ENCODE measurements at regions not wholly inside any gene's neighbourhood (a gene's known extent, or its start where the extent isn't known, plus 50 kb on each side); places are given as distances from the start of the nearest gene placed in this dataset.

DNA sequence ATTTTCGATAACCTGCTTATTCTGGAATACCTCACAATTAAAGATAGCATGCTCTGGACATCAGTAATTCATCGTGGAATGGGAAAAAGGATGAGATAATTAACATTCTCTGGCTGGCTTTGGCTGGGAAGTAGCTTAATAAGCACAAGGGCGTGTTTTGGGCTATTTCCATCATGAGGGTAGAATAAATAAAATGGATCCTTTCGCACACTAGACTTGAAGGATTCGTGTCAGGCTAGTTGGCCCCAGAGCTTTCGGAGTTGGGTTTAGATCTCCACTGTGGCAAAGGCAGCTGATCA, 151.2 kb upstream of the ADRA1B start:
- H3K9ac ChIP-seq (ENCODE audit: control insufficient read depth, insufficient read depth, low read length): no peak overlapping the region

DNA sequence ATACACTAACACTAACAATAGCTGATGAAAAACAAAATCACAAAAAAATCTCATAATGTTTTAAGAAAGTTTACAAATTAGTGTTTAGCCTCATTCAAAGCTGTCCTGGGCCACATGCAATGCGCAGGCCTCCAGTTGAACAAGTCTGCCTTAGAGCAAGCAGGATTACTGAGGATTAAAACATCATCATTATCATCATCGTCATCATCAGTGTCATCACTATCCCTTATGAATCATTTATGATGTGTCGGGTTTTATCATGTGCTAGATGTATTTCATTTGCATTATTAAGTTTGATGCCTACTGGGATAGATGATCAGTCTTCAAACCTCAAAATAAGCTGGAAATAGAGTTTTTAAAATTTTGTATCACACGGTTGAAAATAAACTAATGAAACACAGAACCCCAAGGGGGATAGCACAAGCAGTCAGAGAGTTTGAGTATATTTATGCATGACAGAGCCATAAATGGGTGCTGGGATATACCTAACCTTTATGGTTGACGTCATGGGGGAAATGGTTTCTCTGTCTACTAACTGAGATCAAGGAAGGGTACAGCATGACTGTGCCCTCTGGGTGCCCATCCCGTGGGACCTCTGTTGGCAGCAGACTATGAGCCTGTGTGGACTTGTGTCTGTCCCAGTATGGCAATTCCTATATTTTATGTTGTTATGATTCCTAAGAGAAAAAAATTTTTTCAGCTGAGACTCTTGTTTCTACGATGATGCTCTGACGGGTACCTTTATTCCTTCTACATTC, 150.3 kb upstream of the ADRA1B start:
- Histone ChIP-seq H3K27ac (ENCODE audit: control insufficient read depth, insufficient read depth) (no peak overlapping the region), H3K79me2 (ENCODE audit: control insufficient read depth, insufficient read depth, low read length) (no peaks in the 10 kb centered on the region), H3K9me3 (replicated peaks; ENCODE audit: control insufficient read depth, insufficient read depth, low read length) (no peaks in the 10 kb centered on the region), H4K20me1 (ENCODE audit: control insufficient read depth, insufficient read depth) (no peaks in the 10 kb centered on the region), H3K4me3 (no peak overlapping the region), H2AFZ (ENCODE audit: control insufficient read depth, low read depth, low read length) (no peak overlapping the region), H3K27me3 (replicated peaks in 1 of 2; ENCODE audit: control insufficient read depth in 2 of 2, insufficient read depth in 2 of 2, low read length in 1 of 2) (peaks cover 0 to 4% of the 10 kb centered on the region in 2 experiments; a peak in 3 of 4 replicates), H3K36me3 (ENCODE audit: control insufficient read depth in 2 of 2, insufficient read depth in 2 of 2, low read length in 1 of 2) (no peaks in the 10 kb centered on the region), H3K9ac (ENCODE audit: control insufficient read depth, insufficient read depth, low read length) (no peak overlapping the region), H3K4me2 (ENCODE audit: control insufficient read depth, insufficient read depth) (no peak overlapping the region), H3K4me1 (ENCODE audit: control insufficient read depth, insufficient read depth, low read length) (no peaks in the 10 kb centered on the region)
- TF ChIP-seq RBBP5 (conservative IDR thresholded peaks at IDR 0.05): no peak
- TF ChIP-seq LARP7 (IDR thresholded peaks at IDR 0.05): no peak
- TF ChIP-seq SIN3A (IDR thresholded peaks at IDR 0.05; ENCODE audit: low read depth, low read length): no peak
- no peak for TF ChIP-seq MYB (IDR thresholded peaks at IDR 0.05; ENCODE audit: borderline replicate concordance, low read depth, low read length)
- no peak for TF ChIP-seq SIX5 (IDR thresholded peaks at IDR 0.05; ENCODE audit: low read depth, low read length, severe bottlenecking)
- TF ChIP-seq, protein P1, sequence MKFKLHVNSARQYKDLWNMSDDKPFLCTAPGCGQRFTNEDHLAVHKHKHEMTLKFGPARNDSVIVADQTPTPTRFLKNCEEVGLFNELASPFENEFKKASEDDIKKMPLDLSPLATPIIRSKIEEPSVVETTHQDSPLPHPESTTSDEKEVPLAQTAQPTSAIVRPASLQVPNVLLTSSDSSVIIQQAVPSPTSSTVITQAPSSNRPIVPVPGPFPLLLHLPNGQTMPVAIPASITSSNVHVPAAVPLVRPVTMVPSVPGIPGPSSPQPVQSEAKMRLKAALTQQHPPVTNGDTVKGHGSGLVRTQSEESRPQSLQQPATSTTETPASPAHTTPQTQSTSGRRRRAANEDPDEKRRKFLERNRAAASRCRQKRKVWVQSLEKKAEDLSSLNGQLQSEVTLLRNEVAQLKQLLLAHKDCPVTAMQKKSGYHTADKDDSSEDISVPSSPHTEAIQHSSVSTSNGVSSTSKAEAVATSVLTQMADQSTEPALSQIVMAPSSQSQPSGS (IDR thresholded peaks at IDR 0.05; ENCODE audit: low read length): no peak
- TF ChIP-seq RAD21 (IDR thresholded peaks at IDR 0.05; ENCODE audit: insufficient read depth, low read depth, low read length): no peak
- TF ChIP-seq, protein P2, sequence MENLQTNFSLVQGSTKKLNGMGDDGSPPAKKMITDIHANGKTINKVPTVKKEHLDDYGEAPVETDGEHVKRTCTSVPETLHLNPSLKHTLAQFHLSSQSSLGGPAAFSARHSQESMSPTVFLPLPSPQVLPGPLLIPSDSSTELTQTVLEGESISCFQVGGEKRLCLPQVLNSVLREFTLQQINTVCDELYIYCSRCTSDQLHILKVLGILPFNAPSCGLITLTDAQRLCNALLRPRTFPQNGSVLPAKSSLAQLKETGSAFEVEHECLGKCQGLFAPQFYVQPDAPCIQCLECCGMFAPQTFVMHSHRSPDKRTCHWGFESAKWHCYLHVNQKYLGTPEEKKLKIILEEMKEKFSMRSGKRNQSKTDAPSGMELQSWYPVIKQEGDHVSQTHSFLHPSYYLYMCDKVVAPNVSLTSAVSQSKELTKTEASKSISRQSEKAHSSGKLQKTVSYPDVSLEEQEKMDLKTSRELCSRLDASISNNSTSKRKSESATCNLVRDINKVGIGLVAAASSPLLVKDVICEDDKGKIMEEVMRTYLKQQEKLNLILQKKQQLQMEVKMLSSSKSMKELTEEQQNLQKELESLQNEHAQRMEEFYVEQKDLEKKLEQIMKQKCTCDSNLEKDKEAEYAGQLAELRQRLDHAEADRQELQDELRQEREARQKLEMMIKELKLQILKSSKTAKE (IDR thresholded peaks at IDR 0.05; ENCODE audit: low read depth, poor library complexity, severe bottlenecking): no peak
- TF ChIP-seq, protein P3, sequence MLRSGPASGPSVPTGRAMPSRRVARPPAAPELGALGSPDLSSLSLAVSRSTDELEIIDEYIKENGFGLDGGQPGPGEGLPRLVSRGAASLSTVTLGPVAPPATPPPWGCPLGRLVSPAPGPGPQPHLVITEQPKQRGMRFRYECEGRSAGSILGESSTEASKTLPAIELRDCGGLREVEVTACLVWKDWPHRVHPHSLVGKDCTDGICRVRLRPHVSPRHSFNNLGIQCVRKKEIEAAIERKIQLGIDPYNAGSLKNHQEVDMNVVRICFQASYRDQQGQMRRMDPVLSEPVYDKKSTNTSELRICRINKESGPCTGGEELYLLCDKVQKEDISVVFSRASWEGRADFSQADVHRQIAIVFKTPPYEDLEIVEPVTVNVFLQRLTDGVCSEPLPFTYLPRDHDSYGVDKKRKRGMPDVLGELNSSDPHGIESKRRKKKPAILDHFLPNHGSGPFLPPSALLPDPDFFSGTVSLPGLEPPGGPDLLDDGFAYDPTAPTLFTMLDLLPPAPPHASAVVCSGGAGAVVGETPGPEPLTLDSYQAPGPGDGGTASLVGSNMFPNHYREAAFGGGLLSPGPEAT (IDR thresholded peaks at IDR 0.05; ENCODE audit: low read depth): no peak
- no peak for TF ChIP-seq NFYA (IDR thresholded peaks at IDR 0.05; ENCODE audit: borderline replicate concordance, low read depth, low read length)
- CTCF ChIA-PET: no interaction called here
- no TSS peak for BruUV-seq (replicated peaks)
- RAD21 ChIA-PET (ENCODE audit: unreplicated experiment): no interaction called here
- FAIRE-seq (no peak), DNase-seq (ENCODE audit: low read depth, low spot score) (no peak), ATAC-seq (no peak)
- POLR2A ChIA-PET: no interaction called here
- 25% methylated on average over 8 of the region's 8 CpGs for WGBS (ENCODE audit: insufficient coverage, insufficient replicate concordance, low lambda C conversion rate, missing lambda C conversion rate)
- in situ Hi-C loops (cut with MboI): no loop called here
- SMC1A ChIA-PET (ENCODE audit: uncharacterized antibody, unreplicated experiment): no interaction called here
- intact Hi-C loops (cut with micrococcal nuclease; ENCODE audit: unreplicated experiment): loop anchor here (10.0 kb wide), 1 partner anchor 441 kb away; no protein-coding TSS in a partner anchor

More for the DNA sequence above, 151.2 kb upstream of the ADRA1B start:
- ChIA-PET RAD21 (ENCODE audit: unreplicated experiment) (no interaction called here), SMC1A (ENCODE audit: uncharacterized antibody, unreplicated experiment) (no interaction called here), POLR2A (no interaction called here), CTCF (interaction anchor here (0.5 kb wide), 1 partner anchor 380 kb away, joined by 3 read pairs; no protein-coding TSS in a partner anchor)
- BruUV-seq (replicated peaks): no TSS peak
- H3K27me3 ChIP-seq (replicated peaks in 1 of 2; ENCODE audit: control insufficient read depth in 2 of 2, insufficient read depth in 2 of 2, low read length in 1 of 2): peaks cover 0 to 4% of the 10 kb centered on the region in 2 experiments; a peak in 3 of 4 replicates
- TF ChIP-seq TCF3 (IDR thresholded peaks at IDR 0.05; ENCODE audit: borderline replicate concordance, insufficient read depth, low read depth, low read length): no peak
- TF ChIP-seq MEF2A (IDR thresholded peaks at IDR 0.05; ENCODE audit: insufficient read depth, low read depth, low read length): no peak
- H3K36me3 ChIP-seq (ENCODE audit: control insufficient read depth in 2 of 2, insufficient read depth in 2 of 2, low read length in 1 of 2): no peaks in the 10 kb centered on the region
- no peak for ATAC-seq
- no peak overlapping the region for H3K4me3 ChIP-seq
- no peaks in the 10 kb centered on the region for H3K79me2 ChIP-seq (ENCODE audit: control insufficient read depth, insufficient read depth, low read length)
- H4K20me1 ChIP-seq (ENCODE audit: control insufficient read depth, insufficient read depth): no peaks in the 10 kb centered on the region
- H2AFZ ChIP-seq (ENCODE audit: control insufficient read depth, low read depth, low read length): no peak overlapping the region
- no peak overlapping the region for H3K27ac ChIP-seq (ENCODE audit: control insufficient read depth, insufficient read depth)
- FAIRE-seq: no peak
- intact Hi-C loops (cut with micrococcal nuclease; ENCODE audit: unreplicated experiment) (loop anchor here (10.0 kb wide), 1 partner anchor 440 kb away; no protein-coding TSS in a partner anchor), in situ Hi-C loops (cut with MboI) (no loop called here)
- WGBS (ENCODE audit: insufficient coverage, insufficient replicate concordance, low lambda C conversion rate, missing lambda C conversion rate): 12% methylated on average over 6 of the region's 6 CpGs
- H3K9me3 ChIP-seq (replicated peaks; ENCODE audit: control insufficient read depth, insufficient read depth, low read length): no peaks in the 10 kb centered on the region
- DNase-seq (ENCODE audit: low read depth, low spot score): no peak
- H3K4me1 ChIP-seq (ENCODE audit: control insufficient read depth, insufficient read depth, low read length): no peaks in the 10 kb centered on the region
- H3K4me2 ChIP-seq (ENCODE audit: control insufficient read depth, insufficient read depth): no peak overlapping the region

Measured in GM12878 (cell line).